ENCODE measurements at regions not wholly inside any gene's neighbourhood (a gene's known extent, or its start where the extent isn't known, plus 50 kb on each side); places are given as distances from the start of the nearest gene placed in this dataset.

- TF ChIP-seq MAZ (IDR thresholded peaks at IDR 0.05; ENCODE audit: borderline replicate concordance, low read depth, low read length) = no peak
- TF ChIP-seq CTCF (conservative IDR thresholded peaks at IDR 0.05; ENCODE audit: low read depth, low read length) = no peak
- no peak for TF ChIP-seq MXI1 (IDR thresholded peaks at IDR 0.05; ENCODE audit: borderline replicate concordance, low read depth, low read length)
Measured at GRCh38 chr2:166610180-166610912, 116.3 kb upstream of the SCN7A start.
